SK-N-SH (cell line): ENCODE measurements at regions not wholly inside any gene's neighbourhood (a gene's known extent, or its start where the extent isn't known, plus 50 kb on each side); places are given as distances from the start of the nearest gene placed in this dataset.

ENCODE experiments used
- CTCF ChIA-PET: fragments of 300-600, 350-600 bp; formaldehyde crosslinking; extraction: SDS; loops from one replicate; lab custom pipeline; 2021; lab: Yijun Ruan, JAX
- POLR2A ChIA-PET: fragments of 350-600 bp; sonication (Branson Sonifier 250); formaldehyde crosslinking; extraction: SDS; loops from one replicate; lab custom pipeline; 2020; ENCODE audit warnings: antibody characterized with exemption, inconsistent platforms; lab: Yijun Ruan, JAX
- DNase-seq: peaks from one replicate; pipeline ENCODE4 v3.0.0; 2012
- H2AFZ ChIP-seq: fragments of 200-600 bp; sonication (generic); 2 replicates; pipeline ENCODE4 v1.8.1; 2016; ENCODE audit warnings: antibody characterized with exemption, mild to moderate bottlenecking, low read depth
- H3F3A ChIP-seq: fragments of 200-600 bp; sonication (generic); replicated peaks from 2 replicates; pipeline ENCODE3; 2016; ENCODE audit warnings: antibody characterized with exemption, mild to moderate bottlenecking; ENCODE audit not compliant: insufficient read depth
- H3K27ac ChIP-seq, 2 experiments: fragments of 200-500 bp in 1 of 2; fragments of 200-600 bp in 1 of 2; sonication (Bioruptor generic) in 1 of 2; sonication (generic), shearing (Covaris generic) in 1 of 2; 2 replicates each; pipeline versions ENCODE4 v1.5.1 to v1.6.1; 2014 to 2016; ENCODE audit warnings: low read depth in 2 of 2, inconsistent platforms in 1 of 2, low read length in 1 of 2, mild to moderate bottlenecking in 1 of 2, mixed read lengths in 1 of 2
- H3K27me3 ChIP-seq: fragments of 200-600 bp; sonication (generic), shearing (Covaris generic); 2 replicates; pipeline ENCODE4 v1.6.1; 2016; ENCODE audit warnings: mixed run types; ENCODE audit not compliant: insufficient read depth
- H3K36me3 ChIP-seq, 2 experiments: fragments of 200-500 bp in 1 of 2; fragments of 200-600 bp in 1 of 2; sonication (Bioruptor generic) in 1 of 2; sonication (generic) in 1 of 2; replicated peaks in 1 of 2; 2 replicates each; pipeline versions ENCODE3 to v1.5.1; 2014 to 2016; ENCODE audit warnings: low read length in 1 of 2, mild to moderate bottlenecking in 1 of 2; ENCODE audit not compliant: insufficient read depth in 2 of 2, control insufficient read depth in 1 of 2
- H3K4me1 ChIP-seq, 2 experiments: fragments of 200-500 bp in 1 of 2; fragments of 200-600 bp in 1 of 2; sonication (Bioruptor generic) in 1 of 2; sonication (generic), shearing (Covaris generic) in 1 of 2; 2 replicates each; pipeline versions ENCODE4 v1.5.1 to v1.6.1; 2014 to 2016; ENCODE audit warnings: low read depth in 1 of 2, low read length in 1 of 2, mixed run types in 1 of 2; ENCODE audit not compliant: insufficient read depth in 2 of 2, control insufficient read depth in 1 of 2
- H3K4me2 ChIP-seq: fragments of 200-600 bp; sonication (generic), shearing (Covaris generic); 2 replicates; pipeline ENCODE4 v1.6.1; 2017; ENCODE audit warnings: mixed run types
- H3K4me3 ChIP-seq, 2 experiments: fragments of 200-500 bp in 1 of 2; fragments of 200-600 bp in 1 of 2; sonication (Bioruptor generic) in 1 of 2; sonication (generic), shearing (Covaris generic) in 1 of 2; 2 replicates each; pipeline versions ENCODE4 v1.5.1 to v1.8.1; 2014 to 2016; ENCODE audit warnings: low read depth in 2 of 2, inconsistent platforms in 1 of 2, low read length in 1 of 2, mild to moderate bottlenecking in 1 of 2, mixed read lengths in 1 of 2, moderate library complexity in 1 of 2
- H3K79me2 ChIP-seq: fragments of 200-600 bp; sonication (generic); 2 replicates; pipeline ENCODE4 v1.8.1; 2017; ENCODE audit warnings: mild to moderate bottlenecking; ENCODE audit not compliant: insufficient read depth
- H3K9ac ChIP-seq: fragments of 200-600 bp; sonication (generic); 2 replicates; pipeline ENCODE4 v1.6.1; 2017; ENCODE audit warnings: mixed run types
- H3K9me2 ChIP-seq: fragments of 200-600 bp; sonication (generic); 2 replicates; pipeline ENCODE4 v1.6.1; 2017; ENCODE audit warnings: mixed run types
- H3K9me3 ChIP-seq: fragments of 200-600 bp; sonication (generic); 2 replicates; pipeline ENCODE4 v1.6.1; 2017; ENCODE audit warnings: mixed run types, mild to moderate bottlenecking, moderate library complexity
- H4K20me1 ChIP-seq: fragments of 200-600 bp; sonication (generic); 2 replicates; pipeline ENCODE4 v1.6.1; 2017; ENCODE audit warnings: mild to moderate bottlenecking, mixed run types; ENCODE audit not compliant: insufficient read depth
- CHD2 ChIP-seq: fragments of 150-350 bp; IDR thresholded peaks from 2 replicates; pipeline ENCODE4 v1.6.1; 2018; ENCODE audit warnings: low read length; ENCODE audit not compliant: partially characterized antibody
- ELF1 ChIP-seq: IDR thresholded peaks from 2 replicates; pipeline ENCODE4 v1.4.0; 2012
- EP300 ChIP-seq, 2 experiments: IDR thresholded peaks; 2 replicates each; pipeline versions ENCODE4 v1.4.0 to v1.6.1; 2012; ENCODE audit warnings: borderline replicate concordance in 1 of 2, low read depth in 1 of 2, low read length in 1 of 2
- IRF3 ChIP-seq: fragments of 150-350 bp; IDR thresholded peaks from 2 replicates; pipeline ENCODE4 v1.6.1; 2016; ENCODE audit warnings: mild to moderate bottlenecking, low read depth, low read length
- MAX ChIP-seq: IDR thresholded peaks from 2 replicates; pipeline ENCODE4 v1.4.0; 2012; ENCODE audit warnings: low read depth
- MEF2A ChIP-seq: IDR thresholded peaks from 2 replicates; pipeline ENCODE4 v1.4.0; 2012; ENCODE audit warnings: low read depth, borderline replicate concordance
- MXI1 ChIP-seq: IDR thresholded peaks from 2 replicates; pipeline ENCODE4 v1.6.1; 2012; ENCODE audit warnings: mild to moderate bottlenecking, low read depth, low read length, improper control_type of control experiment
- NFIC ChIP-seq: IDR thresholded peaks from 2 replicates; pipeline ENCODE4 v1.4.0; 2012; ENCODE audit warnings: borderline replicate concordance
- RCOR1 ChIP-seq: fragments of 150-350 bp; IDR thresholded peaks from 2 replicates; pipeline ENCODE4 v1.6.1; 2017; ENCODE audit warnings: antibody characterized with exemption, low read length
- REST ChIP-seq: IDR thresholded peaks from 2 replicates; pipeline ENCODE4 v1.6.1; 2012; ENCODE audit warnings: mild to moderate bottlenecking, low read depth, low read length, moderate library complexity
- RXRA ChIP-seq: IDR thresholded peaks from 2 replicates; pipeline ENCODE4 v1.4.0; 2012; ENCODE audit warnings: low read depth, mild to moderate bottlenecking, borderline replicate concordance
- SIN3A ChIP-seq: IDR thresholded peaks from 2 replicates; pipeline ENCODE4 v1.6.1; 2012; ENCODE audit warnings: low read depth, mild to moderate bottlenecking, low read length, moderate library complexity, borderline replicate concordance
- TCF12 ChIP-seq: IDR thresholded peaks from 2 replicates; pipeline ENCODE4 v1.4.0; 2012
- TEAD4 ChIP-seq: IDR thresholded peaks from 2 replicates; pipeline ENCODE4 v1.4.0; 2012; ENCODE audit warnings: mild to moderate bottlenecking, borderline replicate concordance; ENCODE audit not compliant: insufficient read depth
- WGBS: methylation state at CpG from one replicate; pipeline ENCODE4 v1.1.6; 2017; ENCODE audit warnings: low lambda C conversion rate; 5-methylcytosine and 5-hydroxymethylcytosine counted together

- CTCF ChIA-PET: interaction anchor here (1.3 to 1.7 kb wide), 2 partner anchors 13 to 26 kb away, joined by 4 to 5 read pairs; no protein-coding TSS in a partner anchor
- no peaks in the 10 kb centered on the region for H3K36me3 ChIP-seq
- 87% methylated on average over 3 of the region's 4 CpGs for WGBS
Observed at GRCh38 chr21:39099859-39100258, 83.4 kb downstream of the PSMG1 start.

More at GRCh38 chr21:39099859-39100258, 83.4 kb downstream of the PSMG1 start:
- no peaks in the 10 kb centered on the region for H3K9me2 ChIP-seq
- no peaks in the 10 kb centered on the region; the same call in 1 of the 2 replicates for H3K27me3 ChIP-seq
- H3K9ac ChIP-seq: no peak overlapping the region
- H3K27ac ChIP-seq: no peak overlapping the region
- H4K20me1 ChIP-seq: no peaks in the 10 kb centered on the region
- TF ChIP-seq RCOR1 (no peak), REST (no peak), MXI1 (no peak), MEF2A (no peak), NFIC (no peak), ELF1 (no peak), RXRA (no peak), EP300 (IDR thresholded peaks at IDR 0.05; ENCODE audit: borderline replicate concordance in 1 of 2, low read depth in 1 of 2, low read length in 1 of 2) (no peak), SIN3A (no peak), MAX (no peak), IRF3 (no peak), TCF12 (no peak), CHD2 (no peak), TEAD4 (no peak)
- POLR2A ChIA-PET: no interaction called here
- no peak for DNase-seq
- no peak overlapping the region for H2AFZ ChIP-seq
- H3K79me2 ChIP-seq: no peaks in the 10 kb centered on the region
- H3F3A ChIP-seq: no peaks in the 10 kb centered on the region
- no peak overlapping the region for H3K4me2 ChIP-seq
- H3K4me1 ChIP-seq: peaks cover 0 to 22% of the 10 kb centered on the region in 2 experiments; a peak in 1 of 4 replicates
- H3K4me3 ChIP-seq: no peak overlapping the region
- H3K9me3 ChIP-seq: no peaks in the 10 kb centered on the region
